K562 (cell line): ENCODE measurements at regions not wholly inside any gene's neighbourhood (a gene's known extent, or its start where the extent isn't known, plus 50 kb on each side); places are given as distances from the start of the nearest gene placed in this dataset.
A peak's percentile ranks its signal among the peaks of the same experiment; 100 is the strongest.

Experiments used
- BRCA1 ChIP-seq, 2 experiments: fragments of 450-650 bp in 1 of 2; sonication (generic) in 1 of 2; formaldehyde crosslinking in 1 of 2; IDR thresholded peaks; 2 replicates each; pipeline versions ENCODE4 v1.5.0 to v1.6.1; 2017 to 2020; ENCODE audit warnings: mild to moderate bottlenecking in 1 of 2, missing genetic modification reagents in 1 of 2
- CBFA2T3 ChIP-seq: fragments of 450-650 bp; IDR thresholded peaks from 2 replicates; pipeline ENCODE4 v1.6.1; 2017
- CSDE1 ChIP-seq, 2 experiments: fragments of 450-650 bp; IDR thresholded peaks; 2 replicates each; pipeline ENCODE4 v1.6.1; 2016; ENCODE audit warnings: mild to moderate bottlenecking in 1 of 2
- EP400 ChIP-seq: fragments of 450-650 bp; IDR thresholded peaks from 2 replicates; pipeline ENCODE4 v1.6.1; 2017; ENCODE audit warnings: antibody characterized with exemption, mild to moderate bottlenecking, moderate library complexity
- FOXA3 ChIP-seq, 2 experiments: fragments of 450-650 bp in 1 of 2; sonication (generic) in 1 of 2; formaldehyde crosslinking; IDR thresholded peaks in 1 of 2; conservative IDR thresholded peaks in 1 of 2; 2 replicates each; pipeline versions ENCODE4 v1.4.0 to v1.8.0; 2020 to 2022; ENCODE audit warnings: mild to moderate bottlenecking in 2 of 2, missing genetic modification reagents in 1 of 2
- GTF2A2 ChIP-seq: IDR thresholded peaks from 2 replicates; pipeline ENCODE4 v1.6.1; 2016; ENCODE audit warnings: mild to moderate bottlenecking, missing genetic modification characterization, missing compliant biosample characterization
- HMBOX1 ChIP-seq: sonication (generic); IDR thresholded peaks from 2 replicates; pipeline ENCODE4 v1.6.1; 2016
- KDM1A ChIP-seq, 2 experiments: fragments of 450-650 bp; IDR thresholded peaks; 2 replicates each; pipeline ENCODE4 v1.6.1; 2016; ENCODE audit warnings: mild to moderate bottlenecking in 2 of 2
- L3MBTL2 ChIP-seq: fragments of 450-650 bp; IDR thresholded peaks from 2 replicates; pipeline ENCODE4 v1.6.1; 2016; ENCODE audit warnings: mild to moderate bottlenecking, moderate library complexity
- MAFG ChIP-seq: fragments of 450-650 bp; conservative IDR thresholded peaks from 2 replicates; pipeline ENCODE4 v1.6.1; 2016; ENCODE audit warnings: missing genetic modification characterization, missing compliant biosample characterization
- MAZ ChIP-seq, 2 experiments: fragments of 450-650 bp in 1 of 2; sonication (generic) in 1 of 2; formaldehyde crosslinking; IDR thresholded peaks in 1 of 2; conservative IDR thresholded peaks in 1 of 2; 2 replicates each; pipeline versions ENCODE4 v1.4.0 to v1.5.0; 2020; ENCODE audit warnings: mild to moderate bottlenecking in 1 of 2, missing genetic modification reagents in 1 of 2
- MECOM ChIP-seq: fragments of 250-450 bp; sonication (Bioruptor Pico); IDR thresholded peaks from 2 replicates; pipeline ENCODE4 v1.8.0; 2022; ENCODE audit warnings: inconsistent platforms
- PTRF ChIP-seq: fragments of 450-650 bp; IDR thresholded peaks from 2 replicates; pipeline ENCODE4 v1.6.1; 2016; ENCODE audit warnings: mild to moderate bottlenecking, missing genetic modification characterization, missing compliant biosample characterization
- TCF3 ChIP-seq: sonication (generic); formaldehyde crosslinking; IDR thresholded peaks from 2 replicates; pipeline ENCODE4 v1.4.0; 2020; ENCODE audit warnings: mild to moderate bottlenecking, missing genetic modification reagents
- TFAM ChIP-seq: fragments of 250-450 bp; sonication (Bioruptor Pico); conservative IDR thresholded peaks from 2 replicates; pipeline ENCODE4 v1.5.0; 2021; ENCODE audit warnings: mild to moderate bottlenecking, moderate library complexity
- TOE1 ChIP-seq, 2 experiments: fragments of 450-650 bp in 1 of 2; sonication (generic) in 1 of 2; formaldehyde crosslinking in 1 of 2; IDR thresholded peaks; 2 replicates each; pipeline versions ENCODE4 v1.7.1 to v1.8.0; 2016 to 2022; ENCODE audit warnings: borderline replicate concordance in 2 of 2, mild to moderate bottlenecking in 2 of 2, antibody characterized with exemption in 1 of 2, inconsistent platforms in 1 of 2, low read depth in 1 of 2, missing genetic modification reagents in 1 of 2, moderate library complexity in 1 of 2
- USF2 ChIP-seq: sonication (generic); formaldehyde crosslinking; IDR thresholded peaks from 2 replicates; pipeline ENCODE4 v1.5.0; 2020; ENCODE audit warnings: missing genetic modification reagents
- ZFP36 ChIP-seq: fragments of 150-350 bp; IDR thresholded peaks from 2 replicates; pipeline ENCODE4 v1.6.1; 2018; ENCODE audit warnings: low read length, low read depth; ENCODE audit not compliant: partially characterized antibody
- ZNF124 ChIP-seq: sonication (generic); formaldehyde crosslinking; IDR thresholded peaks from 2 replicates; pipeline ENCODE4 v1.8.1; 2022; ENCODE audit warnings: missing genetic modification reagents
- ZNF24 ChIP-seq: fragments of 450-650 bp; IDR thresholded peaks from 2 replicates; pipeline ENCODE4 v1.6.1; 2016
- TF ChIP-seq, protein P1 (sequence below): IDR thresholded peaks from 2 replicates; pipeline ENCODE4 v1.6.1; 2011; ENCODE audit warnings: borderline replicate concordance, low read depth, mild to moderate bottlenecking, moderate library complexity, low read length; ENCODE audit not compliant: insufficient read depth, poor library complexity, severe bottlenecking
- TF ChIP-seq, protein P2 (sequence below): fragments of 450-650 bp; IDR thresholded peaks from 2 replicates; pipeline ENCODE4 v1.6.1; 2017; ENCODE audit warnings: mild to moderate bottlenecking, moderate library complexity
- TF ChIP-seq, protein P3 (sequence below): sonication (generic); formaldehyde crosslinking; IDR thresholded peaks from 2 replicates; pipeline ENCODE4 v1.9.0; 2022; ENCODE audit warnings: mild to moderate bottlenecking, missing genetic modification reagents

DNA sequence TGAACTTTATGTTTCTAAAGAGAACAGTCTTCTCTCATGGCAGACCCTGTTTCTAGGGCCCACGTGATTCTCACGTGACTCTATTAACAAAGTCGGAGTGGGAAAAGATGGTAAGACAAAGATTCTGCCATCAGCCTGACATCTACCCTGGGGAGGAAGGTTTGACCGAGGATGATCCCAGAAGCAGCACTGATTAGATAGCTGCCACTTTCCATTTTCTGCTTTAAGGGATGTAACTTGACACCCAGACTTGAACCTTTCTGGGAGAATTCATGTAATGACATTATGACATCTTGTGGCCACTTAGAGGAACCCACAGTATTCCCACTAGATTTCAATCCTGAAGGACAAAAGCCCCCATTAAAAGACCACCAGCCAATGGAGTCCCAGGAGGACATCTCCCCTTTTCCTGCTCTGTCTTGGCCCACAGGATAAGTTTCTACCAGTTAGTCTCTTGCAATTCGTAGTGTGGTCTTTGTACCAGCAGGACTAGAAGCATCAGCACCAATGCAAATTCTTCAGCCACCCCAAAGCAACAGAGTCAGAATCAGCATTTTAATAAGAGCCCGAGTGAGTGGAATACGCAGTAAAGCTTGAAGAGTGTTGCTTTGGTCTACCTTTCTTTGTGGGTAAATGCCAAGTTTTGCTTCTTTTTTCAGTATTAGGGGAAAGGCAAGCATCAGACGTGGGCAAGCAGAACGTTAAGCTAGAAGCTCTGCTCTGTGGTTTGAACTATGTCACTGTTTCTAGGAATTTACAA, 480.5 kb upstream of the PROK2 start (continued):
- TF ChIP-seq USF2 (CRISPR knock-in tag) = peak; percentile 75
- TF ChIP-seq TCF3 (CRISPR knock-in tag) = peak; percentile 23; the same call in 1 of the 2 replicates
- TF ChIP-seq MAZ (CRISPR knock-in tag; conservative IDR thresholded peaks at IDR 0.05 in 1 of 2, IDR thresholded peaks at IDR 0.05 in 1 of 2) = no peak; a peak in 1 of 4 replicates
- no peak for TF ChIP-seq PTRF (tag)
- no peak for TF ChIP-seq CSDE1 (IDR thresholded peaks at IDR 0.05)
- TF ChIP-seq, protein P1, sequence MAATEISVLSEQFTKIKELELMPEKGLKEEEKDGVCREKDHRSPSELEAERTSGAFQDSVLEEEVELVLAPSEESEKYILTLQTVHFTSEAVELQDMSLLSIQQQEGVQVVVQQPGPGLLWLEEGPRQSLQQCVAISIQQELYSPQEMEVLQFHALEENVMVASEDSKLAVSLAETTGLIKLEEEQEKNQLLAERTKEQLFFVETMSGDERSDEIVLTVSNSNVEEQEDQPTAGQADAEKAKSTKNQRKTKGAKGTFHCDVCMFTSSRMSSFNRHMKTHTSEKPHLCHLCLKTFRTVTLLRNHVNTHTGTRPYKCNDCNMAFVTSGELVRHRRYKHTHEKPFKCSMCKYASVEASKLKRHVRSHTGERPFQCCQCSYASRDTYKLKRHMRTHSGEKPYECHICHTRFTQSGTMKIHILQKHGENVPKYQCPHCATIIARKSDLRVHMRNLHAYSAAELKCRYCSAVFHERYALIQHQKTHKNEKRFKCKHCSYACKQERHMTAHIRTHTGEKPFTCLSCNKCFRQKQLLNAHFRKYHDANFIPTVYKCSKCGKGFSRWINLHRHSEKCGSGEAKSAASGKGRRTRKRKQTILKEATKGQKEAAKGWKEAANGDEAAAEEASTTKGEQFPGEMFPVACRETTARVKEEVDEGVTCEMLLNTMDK = no peak
- no peak for TF ChIP-seq ZNF24
- no peak for TF ChIP-seq FOXA3 (CRISPR knock-in tag; conservative IDR thresholded peaks at IDR 0.05 in 1 of 2, IDR thresholded peaks at IDR 0.05 in 1 of 2)
- TF ChIP-seq TOE1 (IDR thresholded peaks at IDR 0.05; ENCODE audit: borderline replicate concordance) = peak; percentile 65; the same call in 1 of the 2 replicates
- TF ChIP-seq TOE1 (CRISPR knock-in tag; IDR thresholded peaks at IDR 0.05; ENCODE audit: borderline replicate concordance, low read depth) = no peak
- peak; percentile 24; the same call in 1 of the 2 replicates for TF ChIP-seq L3MBTL2
- TF ChIP-seq, protein P2, sequence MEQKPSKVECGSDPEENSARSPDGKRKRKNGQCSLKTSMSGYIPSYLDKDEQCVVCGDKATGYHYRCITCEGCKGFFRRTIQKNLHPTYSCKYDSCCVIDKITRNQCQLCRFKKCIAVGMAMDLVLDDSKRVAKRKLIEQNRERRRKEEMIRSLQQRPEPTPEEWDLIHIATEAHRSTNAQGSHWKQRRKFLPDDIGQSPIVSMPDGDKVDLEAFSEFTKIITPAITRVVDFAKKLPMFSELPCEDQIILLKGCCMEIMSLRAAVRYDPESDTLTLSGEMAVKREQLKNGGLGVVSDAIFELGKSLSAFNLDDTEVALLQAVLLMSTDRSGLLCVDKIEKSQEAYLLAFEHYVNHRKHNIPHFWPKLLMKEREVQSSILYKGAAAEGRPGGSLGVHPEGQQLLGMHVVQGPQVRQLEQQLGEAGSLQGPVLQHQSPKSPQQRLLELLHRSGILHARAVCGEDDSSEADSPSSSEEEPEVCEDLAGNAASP = no peak
- no peak for TF ChIP-seq BRCA1 (IDR thresholded peaks at IDR 0.05)
- TF ChIP-seq BRCA1 (CRISPR knock-in tag; IDR thresholded peaks at IDR 0.05) = no peak
- 0 out of 2 replicates have a peak, but pooled peaks have one; percentile 52 for TF ChIP-seq MECOM (CRISPR knock-in tag)
- no peak for TF ChIP-seq CBFA2T3
- TF ChIP-seq GTF2A2 (tag) = no peak
- TF ChIP-seq, protein P3, sequence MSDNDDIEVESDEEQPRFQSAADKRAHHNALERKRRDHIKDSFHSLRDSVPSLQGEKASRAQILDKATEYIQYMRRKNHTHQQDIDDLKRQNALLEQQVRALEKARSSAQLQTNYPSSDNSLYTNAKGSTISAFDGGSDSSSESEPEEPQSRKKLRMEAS (CRISPR knock-in tag) = no peak
- no peak for TF ChIP-seq MAFG (tag)
- TF ChIP-seq TFAM (CRISPR knock-in tag) = no peak
- TF ChIP-seq ZFP36 = no peak
- TF ChIP-seq HMBOX1 = peak; percentile 42; the same call in 1 of the 2 replicates
- TF ChIP-seq KDM1A (IDR thresholded peaks at IDR 0.05) = no peak
- TF ChIP-seq EP400 = no peak
- TF ChIP-seq ZNF124 (CRISPR knock-in tag) = no peak
